Vagina (tissue), 2 donors: ENCODE measurements at regions not wholly inside any gene's neighbourhood (a gene's known extent, or its start where the extent isn't known, plus 50 kb on each side); places are given as distances from the start of the nearest gene placed in this dataset.

ENCODE experiments used
- DNase-seq, 2 donors: peaks; one replicate each; pipeline ENCODE4 v3.0.0-alpha.2; 2017; ENCODE audit errors: extremely low spot score in 2 of 2
- H3K27ac ChIP-seq: fragments of 200-600 bp; sonication (generic); one replicate; pipeline ENCODE4 v1.5.1; 2019
- H3K27me3 ChIP-seq: fragments of 200-600 bp; sonication (generic); one replicate; pipeline ENCODE4 v1.5.1; 2019
- H3K36me3 ChIP-seq, 2 donors: fragments of 200-600 bp; sonication (generic); one replicate each; pipeline ENCODE4 v1.5.1; 2017 to 2019
- H3K4me1 ChIP-seq: fragments of 200-600 bp; sonication (generic); one replicate; pipeline ENCODE4 v1.5.1; 2019
- H3K4me3 ChIP-seq, 2 donors: fragments of 200-600 bp; sonication (generic); 1 replicate in 1 of 2; 2 replicates in 1 of 2; pipeline ENCODE4 v1.5.1; 2016 to 2019
- H3K9me3 ChIP-seq: fragments of 200-600 bp; sonication (generic); one replicate; pipeline ENCODE4 v1.5.1; 2019
- CTCF ChIP-seq, 3 experiments: fragments of 450-650 bp in 2 of 3; fragments of 200-600 bp in 1 of 3; sonication (generic) in 1 of 3; IDR thresholded peaks; one replicate each; pipeline ENCODE4 v1.5.1; 2017 to 2019; ENCODE audit warnings: antibody characterized with exemption in 3 of 3, mild to moderate bottlenecking in 2 of 3, moderate library complexity in 2 of 3
- POLR2A ChIP-seq, 2 donors: fragments of 450-650 bp; IDR thresholded peaks; one replicate each; pipeline ENCODE4 v1.6.1; 2017; ENCODE audit warnings: antibody characterized with exemption in 2 of 2, mild to moderate bottlenecking in 2 of 2, moderate library complexity in 2 of 2
- POLR2AphosphoS5 ChIP-seq, 2 donors: sonication (generic); formaldehyde crosslinking; IDR thresholded peaks; one replicate each; pipeline ENCODE4 v1.9.0; 2017; ENCODE audit warnings: antibody characterized with exemption in 2 of 2, mild to moderate bottlenecking in 2 of 2, low read depth in 1 of 2; ENCODE audit not compliant: insufficient read depth in 1 of 2
- intact Hi-C: fragments of 100-400 bp; cut with DNase I; formaldehyde crosslinking; loops from one replicate; pipeline ENCODE4 v1.15.1; 2023

- no peaks in the 10 kb centered on the region for H3K4me1 ChIP-seq
- H3K4me3 ChIP-seq, result no peak overlapping the region
- TF ChIP-seq POLR2A (IDR thresholded peaks at IDR 0.05) (no peak), CTCF (IDR thresholded peaks at IDR 0.05) (no peak)
- no peak for DNase-seq
- H3K9me3 ChIP-seq, result no peaks in the 10 kb centered on the region
- H3K27ac ChIP-seq, result no peak overlapping the region
- intact Hi-C loops, result no loop called here
- no peaks in the 10 kb centered on the region for H3K27me3 ChIP-seq
- no peaks in the 10 kb centered on the region for H3K36me3 ChIP-seq
These were observed 915.5 kb upstream of the LCORL start for GRCh38 chr4:18937080-18937479.

- Histone ChIP-seq H3K27ac (no peak overlapping the region), H3K4me3 (no peak overlapping the region), H3K4me1 (no peaks in the 10 kb centered on the region), H3K36me3 (no peaks in the 10 kb centered on the region), H3K9me3 (no peaks in the 10 kb centered on the region), H3K27me3 (no peaks in the 10 kb centered on the region)
- intact Hi-C loops, result no loop called here
- TF ChIP-seq POLR2A (IDR thresholded peaks at IDR 0.05) (no peak), POLR2AphosphoS5 (IDR thresholded peaks at IDR 0.05; ENCODE audit: insufficient read depth in 1 of 2, low read depth in 1 of 2) (no peak), CTCF (IDR thresholded peaks at IDR 0.05) (no peak)
- no peak for DNase-seq
These were observed 914.2 kb upstream of the LCORL start for GRCh38 chr4:18935659-18936345.

- DNase-seq, result no peak
- no peaks in the 10 kb centered on the region for H3K27me3 ChIP-seq
- H3K36me3 ChIP-seq, result no peaks in the 10 kb centered on the region
- H3K9me3 ChIP-seq, result no peaks in the 10 kb centered on the region
- no peak for TF ChIP-seq POLR2A (IDR thresholded peaks at IDR 0.05)
- no peak for TF ChIP-seq CTCF (IDR thresholded peaks at IDR 0.05)
- no peak for TF ChIP-seq POLR2AphosphoS5 (IDR thresholded peaks at IDR 0.05; ENCODE audit: insufficient read depth in 1 of 2, low read depth in 1 of 2)
- H3K4me1 ChIP-seq, result no peaks in the 10 kb centered on the region
- no peak overlapping the region for H3K4me3 ChIP-seq
- intact Hi-C loops, result no loop called here
- no peak overlapping the region for H3K27ac ChIP-seq
These were observed 912.6 kb upstream of the LCORL start for GRCh38 chr4:18934197-18934596.

- Histone ChIP-seq H3K4me3 (no peak overlapping the region), H3K9me3 (no peaks in the 10 kb centered on the region), H3K36me3 (no peaks in the 10 kb centered on the region), H3K27ac (no peak overlapping the region), H3K27me3 (no peaks in the 10 kb centered on the region), H3K4me1 (no peaks in the 10 kb centered on the region)
- no peak for TF ChIP-seq POLR2A (IDR thresholded peaks at IDR 0.05)
- TF ChIP-seq POLR2AphosphoS5 (IDR thresholded peaks at IDR 0.05; ENCODE audit: insufficient read depth in 1 of 2, low read depth in 1 of 2), result no peak
- TF ChIP-seq CTCF (IDR thresholded peaks at IDR 0.05), result no peak
- no peak for DNase-seq
- intact Hi-C loops, result no loop called here
These were observed 911.3 kb upstream of the LCORL start for GRCh38 chr4:18932730-18933339.

- no peak for TF ChIP-seq POLR2AphosphoS5 (IDR thresholded peaks at IDR 0.05; ENCODE audit: insufficient read depth in 1 of 2, low read depth in 1 of 2)
- no peak for TF ChIP-seq CTCF (IDR thresholded peaks at IDR 0.05)
- no peak for TF ChIP-seq POLR2A (IDR thresholded peaks at IDR 0.05)
- intact Hi-C loops, result no loop called here
- DNase-seq, result no peak
These were observed 910.3 kb upstream of the LCORL start for GRCh38 chr4:18931643-18932377.

More at GRCh38 chr4:18931643-18932377, 910.3 kb upstream of the LCORL start:
- Histone ChIP-seq H3K27me3 (no peaks in the 10 kb centered on the region), H3K4me1 (no peaks in the 10 kb centered on the region), H3K9me3 (no peaks in the 10 kb centered on the region), H3K36me3 (no peaks in the 10 kb centered on the region), H3K4me3 (no peak overlapping the region), H3K27ac (no peak overlapping the region)
